Right lung (tissue), 2 donors: ENCODE measurements at regions not wholly inside any gene's neighbourhood (a gene's known extent, or its start where the extent isn't known, plus 50 kb on each side); places are given as distances from the start of the nearest gene placed in this dataset.

Experiments used
- DNase-seq, 2 donors: peaks; one replicate each; pipeline ENCODE4 v3.0.0-alpha.2; 2013

DNA sequence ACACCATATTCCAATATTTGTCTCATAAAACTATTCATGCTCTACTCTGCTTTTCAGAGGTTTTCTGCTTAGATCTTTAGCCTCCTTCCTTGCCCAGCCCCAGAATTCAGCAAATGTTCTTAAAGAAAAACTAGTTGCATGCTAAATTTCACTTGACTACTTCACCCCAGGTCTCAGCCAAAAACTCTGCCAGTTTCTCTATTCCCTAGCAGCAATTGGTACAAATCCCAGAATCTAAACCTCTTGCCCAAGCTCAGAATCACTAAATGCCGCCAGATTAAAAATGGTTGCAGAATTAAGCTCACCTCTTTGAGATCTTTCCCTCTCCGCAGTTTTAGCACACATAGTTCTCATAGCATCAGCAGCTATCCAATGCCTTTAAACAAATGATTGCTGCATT lies 331.2 kb upstream of the SMARCA2 start:
- no peak for DNase-seq

GRCh38 chr9:1698991-1699390 lies 316.2 kb upstream of the SMARCA2 start:
- DNase-seq = no peak

DNA sequence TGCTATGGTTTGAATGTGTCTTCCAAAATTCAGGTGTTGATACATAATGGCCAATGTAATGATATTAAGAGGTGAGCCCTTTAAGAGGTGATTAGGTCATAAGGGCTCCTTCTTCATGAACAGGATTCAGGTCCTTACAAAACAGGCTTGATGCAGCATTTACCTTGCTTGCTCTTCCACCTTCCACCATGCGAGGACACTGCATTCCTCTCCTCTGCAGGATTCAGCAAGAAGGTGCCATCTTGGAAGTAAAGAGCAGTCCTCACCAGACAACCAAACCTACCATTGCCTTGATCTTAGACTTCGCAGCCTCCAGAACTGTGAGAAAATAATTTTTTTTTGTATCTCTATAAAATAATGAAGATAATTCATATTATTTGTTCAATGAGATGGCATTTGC lies 314.0 kb upstream of the SMARCA2 start:
- DNase-seq = no peak

- DNase-seq = no peak
Measured at GRCh38 chr9:1702701-1703100, 312.4 kb upstream of the SMARCA2 start.

DNA sequence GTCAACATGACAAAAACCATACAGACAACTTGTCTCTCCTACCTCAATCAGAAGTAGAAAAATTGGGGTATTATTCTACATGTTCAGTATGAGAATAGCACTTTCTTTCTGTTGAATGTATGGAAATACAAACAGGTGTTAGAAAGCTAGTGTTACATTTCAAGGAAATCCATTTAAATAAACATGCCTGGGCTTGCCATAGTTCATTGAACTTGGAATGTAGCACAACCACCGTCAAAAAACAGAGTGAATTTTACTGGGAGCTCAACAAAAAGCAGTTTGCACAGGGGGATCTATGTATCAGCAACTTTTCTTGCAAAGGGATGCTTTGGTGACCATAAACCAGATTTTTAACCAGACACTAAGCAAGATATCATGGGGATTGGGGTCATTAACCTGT lies 307.9 kb upstream of the SMARCA2 start:
- no peak for DNase-seq

DNA sequence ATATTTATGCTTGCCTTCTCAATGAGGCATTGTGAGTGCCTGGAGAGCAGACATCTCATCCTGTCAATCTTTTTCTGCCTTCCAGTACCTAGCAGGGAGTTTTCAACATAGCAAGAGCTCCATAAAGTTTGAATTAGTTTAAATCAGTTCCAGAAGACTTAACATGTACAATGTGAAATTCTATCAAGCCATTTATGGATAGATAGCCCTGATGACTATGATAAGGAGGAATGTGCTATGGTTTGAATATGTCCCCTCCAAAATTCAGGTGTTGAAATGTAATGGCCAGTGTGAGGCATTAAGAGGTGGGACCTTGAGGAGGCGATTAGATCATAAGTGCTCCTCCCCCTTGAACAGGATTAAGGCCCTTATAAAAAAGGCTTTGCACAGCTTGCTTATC lies 306.9 kb upstream of the SMARCA2 start:
- no peak for DNase-seq

DNA sequence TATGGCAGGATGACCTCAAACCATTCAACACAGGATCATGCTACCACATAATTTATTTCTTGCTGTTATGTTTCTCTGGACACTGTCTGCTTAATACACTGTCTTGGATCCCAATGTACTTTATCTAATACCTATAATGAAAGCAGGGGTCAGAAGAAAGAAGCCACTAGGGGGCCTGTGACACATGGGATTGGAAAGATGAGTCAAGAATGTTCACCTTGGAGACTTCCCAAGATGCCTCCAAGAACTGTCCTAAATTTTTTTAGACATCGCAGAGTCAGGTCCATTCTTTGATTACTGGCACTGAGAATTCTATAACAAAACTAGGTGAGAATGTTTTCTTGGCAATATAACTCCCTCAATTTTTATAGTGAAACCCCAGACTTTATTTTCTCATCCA lies 305.8 kb upstream of the SMARCA2 start:
- no peak for DNase-seq

GRCh38 chr9:1712861-1713450 lies 302.2 kb upstream of the SMARCA2 start:
- DNase-seq = no peak

GRCh38 chr9:1713841-1714240 lies 301.3 kb upstream of the SMARCA2 start:
- DNase-seq = no peak

DNA sequence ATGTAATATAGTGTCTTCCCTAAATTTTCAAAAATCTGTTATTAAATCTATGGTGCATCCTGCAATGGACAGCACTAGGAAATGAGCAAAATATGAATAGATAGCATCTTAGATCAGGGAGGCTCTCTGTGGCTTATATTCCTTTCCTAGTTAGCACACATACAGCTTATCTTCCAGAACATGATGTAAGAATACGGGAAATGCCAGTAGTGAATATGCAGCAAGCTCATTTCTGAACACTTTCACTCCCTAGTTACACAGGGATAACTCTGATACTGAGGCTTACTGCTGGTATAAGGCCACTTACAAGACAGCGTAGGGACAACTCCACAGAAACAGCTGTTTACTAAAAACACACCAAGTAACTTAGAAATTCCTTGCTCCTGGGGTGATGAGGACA lies 297.3 kb upstream of the SMARCA2 start:
- no peak for DNase-seq

DNA sequence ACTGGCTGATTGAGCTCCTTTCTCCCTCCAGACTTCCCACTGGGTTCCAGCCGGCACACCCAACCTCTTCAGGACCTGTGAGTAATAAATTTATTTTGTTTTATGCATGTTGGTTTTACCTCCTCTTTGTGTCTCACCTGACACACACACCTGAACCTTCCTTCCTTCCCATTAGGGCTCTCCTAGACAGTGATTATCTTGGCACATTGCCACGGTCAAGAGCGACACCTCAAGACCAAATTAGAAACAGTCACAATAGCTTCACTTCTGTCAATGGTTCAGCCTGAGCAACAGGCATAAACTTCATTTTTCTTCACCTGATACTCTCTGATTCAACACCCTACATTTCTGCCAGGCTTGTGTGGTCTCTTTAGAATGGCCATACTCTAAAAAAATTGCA lies 296.3 kb upstream of the SMARCA2 start:
- DNase-seq = no peak

- DNase-seq = no peak
Measured at GRCh38 chr9:1721196-1721595, 294.0 kb upstream of the SMARCA2 start.

- DNase-seq = no peak
Measured at GRCh38 chr9:1722404-1722803, 292.7 kb upstream of the SMARCA2 start.

- DNase-seq = no peak
Measured at GRCh38 chr9:1723522-1724015, 291.6 kb upstream of the SMARCA2 start.

- peak in 1 of 2 donors; percentile 6 for DNase-seq
Measured at GRCh38 chr9:1726993-1727759, 288.0 kb upstream of the SMARCA2 start.

DNA sequence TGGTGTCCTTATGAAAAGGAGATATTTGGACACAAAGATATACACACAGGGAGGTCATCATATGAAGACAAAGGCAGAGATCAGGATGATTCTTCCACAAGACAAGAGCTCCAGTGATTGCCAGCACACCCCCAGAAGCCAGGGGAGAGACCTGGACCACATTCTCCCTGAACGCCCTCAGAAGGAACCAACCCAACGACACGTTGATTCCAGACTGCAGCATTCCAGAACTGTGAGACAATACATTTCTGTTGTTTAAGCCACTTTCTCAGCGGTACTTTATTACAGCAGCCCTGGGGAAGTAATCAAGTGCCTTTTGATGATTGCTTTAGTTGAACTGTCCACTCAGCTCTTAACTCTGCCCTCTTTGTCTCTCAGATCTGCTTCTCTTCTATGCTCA lies 285.5 kb upstream of the SMARCA2 start:
- no peak for DNase-seq

GRCh38 chr9:1732670-1733069 lies 282.5 kb upstream of the SMARCA2 start:
- DNase-seq = no peak

DNA sequence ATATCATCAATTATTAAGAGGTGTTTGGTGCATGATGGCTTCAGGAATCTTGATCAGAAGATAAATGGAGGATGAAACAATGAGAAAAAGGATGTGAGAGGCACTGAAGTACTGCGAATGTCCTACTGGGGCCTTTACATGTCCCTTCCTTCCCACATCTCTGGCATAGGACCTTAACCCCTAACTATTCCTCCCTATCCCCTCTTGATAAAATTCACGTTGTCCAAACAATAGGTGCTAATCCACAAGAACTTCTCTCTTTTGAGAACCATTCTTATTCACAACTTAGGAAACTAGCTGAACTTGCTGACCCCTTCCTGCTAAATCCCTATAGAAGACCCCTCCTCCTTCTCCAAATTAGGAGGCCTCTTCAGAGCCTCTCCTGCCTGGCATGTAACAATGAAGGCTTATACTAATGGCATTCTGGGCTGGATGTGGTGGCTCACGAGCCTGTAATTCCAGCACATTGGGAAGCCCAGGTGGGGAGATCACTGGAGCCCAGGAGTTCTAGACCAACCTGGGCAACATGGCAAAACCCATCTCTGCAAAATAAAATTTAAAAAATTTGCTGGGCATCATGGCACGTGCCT lies 276.5 kb upstream of the SMARCA2 start:
- DNase-seq = no peak

GRCh38 chr9:1743121-1743960 lies 271.8 kb upstream of the SMARCA2 start:
- no peak for DNase-seq

DNA sequence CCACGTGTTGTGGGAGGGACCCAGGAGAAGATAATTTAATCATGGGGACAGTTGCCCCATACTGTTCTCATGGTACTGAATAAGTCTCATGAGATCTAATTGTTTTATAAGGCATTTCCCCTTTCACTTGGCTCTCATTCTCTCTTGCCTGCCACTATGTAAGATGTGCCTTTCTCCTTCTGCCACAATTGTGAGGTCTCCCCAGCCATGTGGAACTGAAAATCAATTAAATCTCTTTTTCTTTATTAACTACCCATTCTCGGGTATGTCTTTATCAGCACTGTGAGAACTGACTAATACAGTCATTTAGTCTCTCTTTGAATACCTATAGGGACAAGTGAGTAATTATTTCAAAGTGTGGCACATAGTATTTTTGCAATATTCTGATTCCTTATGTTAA lies 269.2 kb upstream of the SMARCA2 start:
- DNase-seq = no peak

GRCh38 chr9:1747417-1747967 lies 267.7 kb upstream of the SMARCA2 start:
- no peak for DNase-seq

DNA sequence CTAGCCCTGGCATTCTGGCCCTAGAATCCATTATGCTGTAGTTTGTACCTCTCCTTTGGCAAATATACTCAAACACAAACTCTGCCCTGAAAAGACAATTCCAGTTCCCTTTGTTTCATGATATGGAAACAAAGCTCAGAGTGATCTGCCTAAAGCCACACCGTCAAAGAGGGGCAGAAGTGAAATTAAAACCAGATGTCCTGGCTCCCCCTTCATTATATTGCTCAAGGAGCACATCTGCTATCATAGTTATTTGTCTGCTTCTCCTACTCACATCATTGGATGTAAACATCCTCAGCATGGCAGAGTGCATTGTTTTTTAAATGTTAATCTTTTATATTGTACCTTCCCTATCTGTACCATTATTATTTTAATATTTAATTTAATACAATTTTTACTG lies 266.7 kb upstream of the SMARCA2 start:
- DNase-seq = no peak
